ENCODE measurements at regions not wholly inside any gene's neighbourhood (a gene's known extent, or its start where the extent isn't known, plus 50 kb on each side); places are given as distances from the start of the nearest gene placed in this dataset.

DNA sequence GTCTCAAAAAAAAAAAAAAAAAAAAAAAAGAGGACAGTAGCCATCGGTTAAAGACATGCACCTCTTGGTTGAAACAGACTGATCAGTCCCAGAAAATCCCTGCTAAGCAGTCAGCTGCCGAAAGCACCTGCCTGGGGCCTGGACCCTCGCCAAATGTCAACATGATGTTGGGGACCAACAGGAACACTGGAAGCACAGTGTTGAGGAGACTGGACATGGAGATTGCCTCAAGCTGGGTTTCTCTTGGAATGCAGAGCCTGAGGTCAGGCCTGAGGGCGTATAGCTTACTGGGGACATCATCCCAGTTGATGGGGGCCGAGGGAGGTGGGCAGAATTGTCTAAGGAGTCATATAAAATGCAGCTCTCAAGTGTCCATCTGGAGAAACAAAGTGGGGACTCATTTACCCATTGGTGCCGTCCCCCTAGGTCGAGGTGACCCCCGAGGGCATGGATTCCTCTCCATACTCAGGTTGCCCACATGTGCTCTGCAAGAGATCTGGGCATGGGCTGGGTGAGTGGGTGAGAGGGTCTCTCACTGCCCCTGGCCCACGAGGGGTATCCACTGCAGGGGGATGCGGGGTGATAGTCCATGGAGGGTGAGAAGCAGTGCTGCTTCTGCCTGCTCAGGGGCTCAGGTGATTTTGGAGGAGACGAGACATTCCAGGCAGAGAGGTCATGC is 164.5 kb downstream of the URI1 start:
- Histone ChIP-seq H3K27me3 (peaks cover 0 to 7% (median 0%) of the 10 kb centered on the region in 4 donors), H3K4me1 (no peaks in the 10 kb centered on the region), H3K9me3 (no peaks in the 10 kb centered on the region), H3K27ac (no peak overlapping the region), H3K36me3 (no peaks in the 10 kb centered on the region), H3K4me3 (no peak overlapping the region)
- intact Hi-C loops (cut with DNase I) = no loop called here
- 71 to 85% methylated on average over 9 of the region's 11 CpGs for WGBS, 2 donors
- TF ChIP-seq POLR2A (IDR thresholded peaks at IDR 0.05) (no peak), CTCF (IDR thresholded peaks at IDR 0.05) (no peak)
- no peak for DNase-seq

- TF ChIP-seq CTCF (IDR thresholded peaks at IDR 0.05) (no peak), POLR2A (IDR thresholded peaks at IDR 0.05) (no peak)
- Histone ChIP-seq H3K4me1 (no peaks in the 10 kb centered on the region), H3K9me3 (no peaks in the 10 kb centered on the region), H3K27me3 (peaks cover 0 to 7% (median 0%) of the 10 kb centered on the region in 4 donors), H3K27ac (no peak overlapping the region), H3K36me3 (no peaks in the 10 kb centered on the region), H3K4me3 (no peak overlapping the region)
- DNase-seq = no peak
- 35 to 36% methylated on average over 8 to 10 of the region's 12 CpGs for WGBS, 2 donors
- intact Hi-C loops (cut with DNase I) = no loop called here
Observed at GRCh38 chr19:30107251-30107650, 165.2 kb downstream of the URI1 start.

DNA sequence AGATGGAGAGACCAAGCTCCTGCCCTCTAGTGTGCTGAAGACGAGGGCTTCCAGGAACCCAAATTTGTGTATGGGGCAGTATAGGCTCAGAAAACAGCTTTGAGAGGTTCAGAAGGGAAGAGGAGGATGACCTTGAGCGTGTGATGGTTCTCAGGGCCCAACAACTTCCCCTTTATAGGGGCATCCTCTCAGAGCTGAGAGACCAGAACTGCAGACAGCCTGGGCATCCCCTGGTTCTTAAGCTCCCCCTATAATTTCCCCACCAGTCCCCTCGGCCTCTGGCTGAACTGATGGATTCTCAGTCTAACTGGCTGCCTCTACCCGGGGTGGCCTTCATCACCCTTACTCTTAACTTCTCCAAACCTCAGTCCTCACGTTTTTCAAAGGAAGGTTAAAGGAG is 167.5 kb downstream of the URI1 start:
- WGBS, 2 donors = 59 to 86% methylated on average over 1 to 3 of the region's 5 CpGs
- H3K27ac ChIP-seq = no peak overlapping the region

DNA sequence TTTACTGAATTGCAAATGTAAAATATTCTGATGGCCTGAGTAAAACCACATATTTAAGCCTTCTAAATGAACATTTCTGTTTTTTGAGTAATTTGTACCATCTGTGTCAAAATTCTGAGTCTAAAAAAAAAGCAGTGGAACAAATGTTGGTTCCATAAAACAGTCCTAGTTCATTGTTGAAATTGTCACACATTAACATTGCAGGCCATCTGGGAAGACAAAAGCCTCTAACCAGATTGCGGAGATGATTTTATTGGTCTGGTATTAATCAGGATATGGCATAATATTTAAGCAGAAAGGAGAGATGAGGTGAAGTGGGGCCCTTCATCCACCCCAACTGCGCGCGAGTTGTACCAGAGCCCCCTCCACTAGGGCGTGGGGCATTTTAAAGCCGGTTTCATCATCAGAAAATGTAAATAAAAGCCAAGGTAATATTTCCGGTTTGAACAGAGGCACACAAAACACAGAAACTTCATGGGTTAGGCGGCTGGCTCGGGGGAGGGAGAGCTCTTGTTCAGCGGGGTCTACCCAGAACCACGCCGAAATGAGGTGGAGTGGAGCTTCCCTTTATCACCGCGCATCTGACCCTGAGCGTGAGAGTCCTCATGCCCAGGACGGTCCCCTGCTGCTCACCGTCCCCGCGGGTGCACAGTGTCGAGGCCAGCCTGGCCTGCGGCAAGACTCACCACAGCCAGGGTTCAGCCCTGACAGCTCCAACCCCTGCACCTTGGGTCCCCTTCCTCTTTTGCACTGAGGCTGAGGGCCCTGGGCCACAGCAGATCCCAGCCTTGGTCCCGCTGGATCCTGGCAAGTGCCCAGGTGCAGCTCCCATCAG is 169.2 kb downstream of the URI1 start:
- no peak for DNase-seq
- no peak for TF ChIP-seq CTCF (IDR thresholded peaks at IDR 0.05)
- no peak for TF ChIP-seq POLR2A (IDR thresholded peaks at IDR 0.05)
- Histone ChIP-seq H3K4me1 (no peaks in the 10 kb centered on the region), H3K9me3 (no peaks in the 10 kb centered on the region), H3K36me3 (no peaks in the 10 kb centered on the region), H3K4me3 (no peak overlapping the region), H3K27me3 (peaks cover 0 to 6% (median 0%) of the 10 kb centered on the region in 4 donors), H3K27ac (no peak overlapping the region)
- intact Hi-C loops (cut with DNase I) = no loop called here
- WGBS, 2 donors = 45 to 52% methylated on average over 12 to 14 of the region's 22 CpGs

More for the DNA sequence above, 167.5 kb downstream of the URI1 start:
- H3K4me1 ChIP-seq = no peaks in the 10 kb centered on the region
- H3K9me3 ChIP-seq = no peaks in the 10 kb centered on the region
- peaks cover 0 to 3% (median 0%) of the 10 kb centered on the region in 4 donors for H3K27me3 ChIP-seq
- no peak for TF ChIP-seq CTCF (IDR thresholded peaks at IDR 0.05)
- TF ChIP-seq POLR2A (IDR thresholded peaks at IDR 0.05) = no peak
- H3K4me3 ChIP-seq = no peak overlapping the region
- DNase-seq = no peak
- H3K36me3 ChIP-seq = no peaks in the 10 kb centered on the region
- intact Hi-C loops (cut with DNase I) = no loop called here

DNA sequence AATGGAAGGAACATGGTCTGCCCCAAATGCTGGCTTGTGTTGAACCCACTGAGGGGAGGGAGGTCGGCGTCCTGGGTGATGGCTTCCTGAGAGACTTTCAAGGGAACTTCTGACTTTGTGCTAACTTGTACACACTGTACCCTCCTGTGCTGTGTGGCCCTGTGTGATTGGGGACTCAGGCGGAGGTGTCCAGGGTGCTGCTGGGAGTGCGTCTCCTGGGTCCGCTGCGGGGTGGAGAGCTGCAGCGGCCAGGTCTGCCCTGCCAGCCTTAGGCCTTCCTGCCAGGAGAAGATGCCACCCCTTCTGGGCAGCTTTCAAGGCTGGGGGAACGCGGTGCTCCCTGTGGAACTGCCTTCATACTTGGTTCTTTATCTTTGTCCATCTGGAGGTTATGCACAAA is 170.1 kb downstream of the URI1 start:
- WGBS, 2 donors = 92% methylated on average over 4 to 9 of the region's 9 CpGs

More for the DNA sequence above, 170.1 kb downstream of the URI1 start:
- no peak overlapping the region for H3K27ac ChIP-seq
- peaks cover 0 to 6% (median 0%) of the 10 kb centered on the region in 4 donors for H3K27me3 ChIP-seq
- H3K9me3 ChIP-seq = no peaks in the 10 kb centered on the region
- H3K4me1 ChIP-seq = no peaks in the 10 kb centered on the region
- no peak for TF ChIP-seq POLR2A (IDR thresholded peaks at IDR 0.05)
- TF ChIP-seq CTCF (IDR thresholded peaks at IDR 0.05) = no peak
- DNase-seq = no peak
- H3K36me3 ChIP-seq = no peaks in the 10 kb centered on the region
- H3K4me3 ChIP-seq = no peak overlapping the region
- intact Hi-C loops (cut with DNase I) = no loop called here

Data from esophagus squamous epithelium (tissue), 5 donors.